ENCODE measurements at regions not wholly inside any gene's neighbourhood (a gene's known extent, or its start where the extent isn't known, plus 50 kb on each side); places are given as distances from the start of the nearest gene placed in this dataset.

- no peak for TF ChIP-seq CTCF (IDR thresholded peaks at IDR 0.05; ENCODE audit: poor library complexity)
- no peak for TF ChIP-seq EZH2 (IDR thresholded peaks at IDR 0.05; ENCODE audit: borderline replicate concordance)
Observed at GRCh38 chr14:104512061-104512460, 67.5 kb upstream of the C14orf180 start.
